Muscle of back (tissue), 3 donors: ENCODE measurements at regions not wholly inside any gene's neighbourhood (a gene's known extent, or its start where the extent isn't known, plus 50 kb on each side); places are given as distances from the start of the nearest gene placed in this dataset.
"Not testable (repeated sequence)": the region's sequence is repeated elsewhere in the genome, so short reads cannot be mapped to it uniquely, and the experiment has no call there.

Experiments
- DNase-seq, 3 donors: peaks; one replicate each; pipeline versions ENCODE4 v3.0.0 to v3.0.0-alpha.2; 2013

- no peak for DNase-seq
Measured at GRCh38 chr1:165147799-165148198, 208.7 kb downstream of the LMX1A start.

GRCh38 chr1:165144757-165145397 lies 211.6 kb downstream of the LMX1A start:
- peak; percentile 59 to 89 (median 84) for DNase-seq

DNA sequence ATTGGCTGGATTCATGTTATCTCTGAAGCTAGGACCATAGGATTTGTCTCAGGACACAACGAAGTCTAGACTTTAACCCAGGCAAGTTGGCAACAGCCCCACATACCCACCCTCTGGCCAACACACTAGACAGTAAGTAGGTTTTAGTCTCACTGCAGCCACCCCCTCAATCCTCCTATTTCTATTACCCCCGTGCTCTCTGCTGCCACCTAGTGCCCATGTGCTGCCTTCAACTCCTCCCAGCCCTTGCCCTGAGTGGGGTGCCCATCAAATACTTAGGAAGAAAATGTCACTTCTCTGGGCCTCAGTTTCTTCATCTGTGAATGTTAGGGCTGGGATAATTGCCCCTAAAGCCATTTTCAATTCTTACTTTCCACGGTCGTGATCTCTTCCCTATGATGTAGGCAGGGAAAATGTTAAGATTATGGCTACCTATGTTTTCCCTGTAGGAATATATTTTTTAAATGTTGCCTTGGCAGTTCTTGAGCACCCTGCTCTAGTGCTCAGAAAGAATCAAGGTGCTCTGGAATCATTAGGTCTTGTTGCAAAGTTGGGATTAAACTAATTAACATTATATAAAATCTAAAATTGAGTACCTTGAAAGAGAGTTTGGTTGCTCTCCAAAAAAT lies 213.0 kb downstream of the LMX1A start:
- no peak for DNase-seq

- no peak for DNase-seq
Measured at GRCh38 chr1:165138960-165139359, 217.6 kb downstream of the LMX1A start.

GRCh38 chr1:165137551-165138316 lies 218.8 kb downstream of the LMX1A start:
- DNase-seq: no peak

GRCh38 chr1:165134431-165134830 lies 222.1 kb downstream of the LMX1A start:
- DNase-seq: no peak

GRCh38 chr1:165129568-165130164 lies 226.8 kb downstream of the LMX1A start:
- peak in 2 of 3 donors; percentile 32 to 62 for DNase-seq

DNA sequence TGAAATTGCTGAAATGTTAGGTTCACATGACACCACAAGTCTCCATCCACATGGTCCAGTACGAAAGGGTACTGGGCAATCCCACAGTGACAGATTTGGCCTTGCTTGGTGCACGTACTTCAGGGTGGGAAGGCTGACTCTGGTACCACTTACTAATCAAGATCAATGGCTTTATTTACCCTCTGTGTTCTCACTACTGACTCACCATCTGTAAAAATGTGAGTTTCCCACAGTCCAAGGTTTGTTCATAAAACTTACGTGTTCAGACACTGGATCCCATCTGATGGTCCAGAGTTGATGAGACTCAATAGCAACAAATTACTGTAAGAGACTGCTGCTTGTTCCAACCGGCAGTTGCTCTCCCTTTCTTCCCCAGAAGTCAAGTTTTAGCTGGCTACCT lies 231.7 kb downstream of the LMX1A start:
- no peak for DNase-seq

GRCh38 chr1:165119086-165119485 lies 237.4 kb downstream of the LMX1A start:
- no peak for DNase-seq

- DNase-seq: no peak
Measured at GRCh38 chr1:165117482-165117881, 239.0 kb downstream of the LMX1A start.

DNA sequence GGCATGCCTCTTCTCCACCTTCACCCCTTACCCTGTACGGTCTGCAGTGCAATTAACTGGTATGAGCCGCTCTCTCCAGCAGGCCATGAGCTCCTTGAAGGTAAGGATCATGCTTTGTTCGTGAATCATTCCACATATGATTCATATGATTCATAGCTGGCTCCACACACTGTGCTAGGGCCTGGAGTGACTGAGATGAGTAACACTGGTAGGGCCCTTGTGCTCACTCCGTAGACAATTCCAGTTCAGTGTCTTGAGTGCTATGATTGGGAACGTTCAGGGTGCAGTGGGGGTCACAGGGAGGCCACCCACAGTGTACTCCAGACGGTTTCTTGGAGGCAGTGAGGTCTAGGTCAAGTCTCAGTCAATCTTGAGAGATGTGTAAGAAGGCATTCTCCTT lies 239.8 kb downstream of the LMX1A start:
- DNase-seq: peak in 1 of 3 donors; percentile 76

DNA sequence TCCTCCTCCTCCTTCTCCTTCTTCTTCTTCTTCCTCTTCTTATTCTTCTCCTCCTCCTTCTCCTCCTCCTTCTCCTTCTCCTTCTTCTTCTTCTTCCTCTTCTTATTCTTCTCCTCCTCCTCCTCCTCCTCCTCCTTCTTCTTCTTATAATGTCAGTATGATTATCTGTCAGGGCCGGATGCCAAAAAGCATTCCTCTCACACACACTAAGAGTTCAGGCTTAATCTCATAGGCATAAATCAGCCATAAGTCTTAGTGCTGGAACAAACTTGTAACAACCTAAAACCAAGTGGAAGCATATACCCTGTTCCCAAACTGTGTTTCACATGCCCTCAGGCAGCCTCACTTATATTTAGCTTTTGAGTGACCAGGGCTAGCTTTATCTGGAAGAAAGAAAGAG lies 240.3 kb downstream of the LMX1A start:
- DNase-seq: peak in 1 of 3 donors; percentile 23

DNA sequence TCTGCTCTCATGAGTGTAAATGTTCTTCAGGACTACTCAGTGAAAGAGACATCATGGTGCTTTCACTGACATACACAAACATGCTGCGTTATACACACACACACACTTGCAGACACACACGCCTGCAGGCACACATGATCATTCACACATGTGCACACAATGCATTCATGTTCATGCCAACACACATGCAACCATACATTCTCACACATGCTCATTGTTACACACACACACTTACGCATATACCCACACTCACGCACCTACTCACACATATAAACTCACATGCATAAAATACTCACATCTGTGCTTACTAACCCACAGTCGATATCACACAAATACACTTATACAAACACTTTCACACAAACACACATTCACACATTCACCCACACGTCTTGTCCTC lies 241.6 kb downstream of the LMX1A start:
- DNase-seq: no peak

- DNase-seq: peak; percentile 24 to 65 (median 37)
Measured at GRCh38 chr1:165114022-165114888, 242.3 kb downstream of the LMX1A start.

DNA sequence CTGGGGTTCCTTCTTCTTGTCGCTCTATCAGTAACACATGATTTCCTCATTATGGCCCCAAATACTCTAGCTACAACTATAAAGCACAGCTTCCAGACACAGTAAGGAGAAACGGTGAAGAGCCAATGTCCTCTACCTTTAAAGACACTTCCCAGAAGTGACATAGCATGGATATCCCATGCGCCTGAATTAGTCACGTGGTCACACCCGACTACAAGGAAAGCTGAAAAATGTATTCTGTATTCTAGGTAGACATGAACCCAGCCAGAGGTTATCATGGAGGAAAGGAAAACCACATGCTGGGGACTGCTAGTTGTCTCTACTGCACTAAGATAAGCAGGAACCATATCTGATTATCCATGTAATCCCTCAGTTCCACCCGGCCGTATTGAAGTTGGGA lies 244.3 kb downstream of the LMX1A start:
- no peak for DNase-seq

GRCh38 chr1:165109013-165109412 lies 247.5 kb downstream of the LMX1A start:
- DNase-seq: no peak

DNA sequence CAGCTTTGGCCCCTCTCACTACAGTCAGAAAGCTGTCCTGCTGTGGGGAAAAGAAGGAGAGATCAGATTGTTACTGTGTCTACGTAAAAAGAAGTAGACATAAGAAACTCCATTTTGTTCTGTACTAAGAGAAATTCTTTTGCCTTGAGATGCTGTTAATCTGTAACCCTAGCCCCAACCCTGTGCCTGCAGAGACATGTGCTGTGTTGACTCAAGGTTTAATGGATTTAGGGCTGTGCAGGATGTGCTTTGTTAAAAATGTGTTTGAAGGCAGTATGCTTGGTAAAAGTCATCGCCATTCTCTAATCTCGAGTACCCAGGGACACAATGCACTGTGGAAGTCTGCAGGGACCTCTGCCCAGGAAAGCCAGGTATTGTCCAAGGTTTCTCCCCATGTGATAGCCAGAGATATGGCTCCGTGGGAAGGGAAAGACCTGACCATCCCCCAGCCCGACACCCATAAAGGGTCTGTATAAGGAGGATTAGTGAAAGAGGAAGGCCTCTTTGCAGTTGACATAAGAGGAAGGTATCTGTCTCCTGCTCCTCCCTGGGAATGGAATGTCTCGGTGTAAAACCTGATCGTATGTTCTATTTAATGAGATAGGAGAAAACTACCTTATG lies 263.9 kb downstream of the LMX1A start:
- DNase-seq: not testable (repeated sequence)

DNA sequence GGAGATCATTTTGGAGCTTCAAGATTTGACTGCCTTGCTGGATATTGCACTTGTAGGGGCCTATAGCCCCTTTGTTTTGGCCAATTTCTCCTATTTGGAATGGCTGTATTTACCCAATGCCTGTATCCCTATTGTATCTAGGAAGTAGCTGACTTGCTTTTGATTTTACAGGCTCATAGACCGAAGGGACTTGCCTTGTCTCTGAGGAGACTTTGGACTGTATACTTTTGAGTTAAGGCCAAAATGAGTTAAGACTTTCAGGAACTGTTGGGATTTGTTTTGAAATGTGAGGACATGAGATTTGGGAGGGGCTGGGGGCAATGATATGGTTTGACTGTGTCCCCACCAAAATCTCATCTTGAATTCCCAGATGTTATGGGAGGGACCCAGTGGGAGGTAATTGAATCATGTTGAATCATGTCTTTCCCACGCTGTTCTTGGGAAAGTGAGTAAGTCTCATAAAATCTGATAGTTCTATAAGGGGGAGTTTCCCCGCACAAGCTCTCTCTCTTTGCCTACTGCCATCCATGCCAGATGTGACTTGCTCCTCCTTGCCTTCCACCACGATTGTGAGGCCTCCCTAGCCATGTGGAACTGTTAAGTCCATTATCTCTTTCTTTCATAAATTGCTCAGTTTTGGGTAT lies 276.1 kb downstream of the LMX1A start:
- no peak for DNase-seq

DNA sequence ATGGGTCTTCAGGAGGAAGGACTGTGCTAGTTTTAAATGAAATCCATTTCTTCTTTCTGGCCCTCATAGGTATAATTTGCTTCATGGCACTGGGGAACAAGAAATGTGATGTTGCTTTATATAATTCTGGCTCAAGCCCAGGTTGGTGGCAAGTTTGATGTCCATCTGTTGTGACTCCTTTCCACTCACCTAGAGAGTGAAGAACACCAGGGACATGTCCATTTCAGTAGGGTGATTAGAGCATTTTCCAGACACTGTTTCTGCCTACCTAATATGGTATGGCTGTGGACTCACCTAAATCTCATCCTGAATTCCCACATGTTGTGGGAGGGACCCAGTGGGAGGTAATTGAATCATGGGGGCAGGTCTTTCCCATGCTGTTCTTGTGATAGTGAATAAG lies 278.1 kb downstream of the LMX1A start:
- no peak for DNase-seq

DNA sequence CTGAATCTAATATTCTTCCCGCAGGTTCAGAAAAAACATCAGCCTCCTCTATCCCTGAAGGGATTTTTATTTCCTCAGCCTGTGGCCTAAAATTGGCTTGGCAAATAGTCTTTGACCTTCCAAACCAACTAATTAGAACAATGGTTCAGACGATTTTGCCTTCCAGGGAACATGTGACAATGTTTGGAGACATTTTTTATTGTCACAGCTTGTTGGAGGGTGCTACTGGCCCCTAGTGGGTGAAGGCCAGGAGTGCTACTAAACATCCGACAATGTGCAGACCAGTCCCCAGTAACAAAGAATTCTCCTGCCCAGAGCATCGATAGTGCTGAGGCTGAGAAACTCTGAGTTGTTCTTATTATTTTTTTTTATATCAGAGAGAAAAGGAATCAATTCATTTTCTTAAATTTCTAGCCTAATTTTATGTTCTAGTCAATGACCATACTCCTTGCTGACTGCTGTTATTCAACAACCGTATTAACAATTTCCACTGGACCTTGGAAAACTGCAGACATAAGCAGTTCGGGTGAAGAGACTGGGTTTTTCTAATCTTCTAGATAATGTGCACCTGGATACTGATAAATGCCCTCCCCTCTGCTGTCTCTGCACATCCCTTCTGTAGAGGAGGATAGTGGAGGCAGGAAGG lies 280.7 kb downstream of the LMX1A start:
- peak in 1 of 3 donors; percentile 40 for DNase-seq
